ENCODE measurements at regions not wholly inside any gene's neighbourhood (a gene's known extent, or its start where the extent isn't known, plus 50 kb on each side); places are given as distances from the start of the nearest gene placed in this dataset.
"Not testable (repeated sequence)": the region's sequence is repeated elsewhere in the genome, so short reads cannot be mapped to it uniquely, and the experiment has no call there.

DNA sequence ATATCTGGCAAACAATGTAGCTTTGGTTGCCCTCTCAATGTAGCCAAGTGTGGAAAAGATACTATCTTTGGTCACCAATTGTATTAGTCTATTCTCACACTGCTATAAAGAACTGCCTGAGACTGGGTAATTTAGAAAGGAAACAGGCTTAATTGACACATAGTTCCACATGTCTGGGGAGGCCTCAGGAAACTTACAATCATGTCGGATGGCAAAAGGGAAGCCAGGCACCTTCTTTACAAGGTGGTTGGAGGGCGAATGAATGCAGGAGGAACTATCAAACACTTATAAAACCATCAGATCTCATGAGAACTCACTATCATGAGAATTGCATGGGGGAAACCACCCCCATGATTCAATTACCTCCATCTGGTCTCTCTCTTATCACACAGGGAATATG is 133.1 kb upstream of the TBCA start:
- Histone ChIP-seq H3K27me3 (ENCODE audit: control insufficient read depth in 1 of 2, insufficient read depth in 2 of 2, low read length in 2 of 2) (no peaks in the 10 kb centered on the region), H3K4me3 (ENCODE audit: low read length in 2 of 2) (no peak overlapping the region), H3K9ac (ENCODE audit: low read length in 2 of 2) (no peak overlapping the region), H3K9me3 (ENCODE audit: control insufficient read depth in 2 of 2, low read length in 2 of 2) (peaks cover 0 to 1% of the 10 kb centered on the region in 2 donors), H3K27ac (ENCODE audit: low read length) (no peak overlapping the region), H3K36me3 (ENCODE audit: control insufficient read depth in 2 of 2, insufficient read depth in 2 of 2, low read length in 2 of 2) (no peaks in the 10 kb centered on the region), H3K4me1 (ENCODE audit: control insufficient read depth, insufficient read depth, low read length) (no peaks in the 10 kb centered on the region)

DNA sequence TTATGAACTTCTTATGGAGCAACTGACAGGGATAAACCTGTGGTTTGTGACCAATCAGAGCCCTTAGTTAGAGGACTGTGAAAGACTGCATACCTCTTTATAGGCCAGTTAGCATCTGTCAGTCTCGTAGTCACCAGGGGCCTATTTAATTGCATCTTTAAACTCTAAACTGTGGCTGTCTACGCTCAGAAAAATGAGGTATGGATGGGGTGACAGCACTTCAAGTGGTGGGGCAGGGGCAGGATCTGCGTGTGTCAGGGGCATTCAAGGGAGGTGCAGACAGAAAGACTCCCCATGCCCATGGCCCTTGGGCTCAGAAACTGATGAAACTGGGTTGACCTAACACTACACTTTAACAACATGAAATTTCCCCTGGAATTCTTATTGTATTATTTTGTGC is 132.6 kb upstream of the TBCA start:
- no peak overlapping the region for H3K9ac ChIP-seq (ENCODE audit: low read length in 2 of 2)
- H3K36me3 ChIP-seq (ENCODE audit: control insufficient read depth in 2 of 2, insufficient read depth in 2 of 2, low read length in 2 of 2) = no peaks in the 10 kb centered on the region
- H3K27ac ChIP-seq (ENCODE audit: low read length) = no peak overlapping the region
- no peak overlapping the region for H3K4me3 ChIP-seq (ENCODE audit: low read length in 2 of 2)
- no peaks in the 10 kb centered on the region for H3K27me3 ChIP-seq (ENCODE audit: control insufficient read depth in 1 of 2, insufficient read depth in 2 of 2, low read length in 2 of 2)
- no peaks in the 10 kb centered on the region for H3K4me1 ChIP-seq (ENCODE audit: control insufficient read depth, insufficient read depth, low read length)
- no peaks in the 10 kb centered on the region for H3K9me3 ChIP-seq (ENCODE audit: control insufficient read depth in 2 of 2, low read length in 2 of 2)

DNA sequence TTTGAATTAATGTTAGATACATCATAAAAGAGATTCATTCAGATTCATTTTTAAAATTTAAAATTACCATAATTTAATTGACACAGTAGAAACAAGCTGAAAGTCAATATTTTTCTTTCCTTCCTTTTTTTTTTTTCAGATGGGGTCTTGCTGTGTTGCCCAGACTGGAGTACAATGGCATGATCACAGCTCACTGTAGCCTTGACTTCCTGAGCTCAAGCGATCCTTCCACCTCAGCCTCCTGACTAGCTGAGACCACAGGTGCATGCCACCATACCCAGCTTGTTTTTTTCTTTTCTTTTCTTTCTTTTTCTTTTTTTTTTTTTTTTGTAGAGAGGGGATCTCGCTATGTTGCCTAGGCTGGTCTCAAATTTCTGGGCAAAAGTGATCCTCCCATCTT is 131.6 kb upstream of the TBCA start:
- no peaks in the 10 kb centered on the region for H3K4me1 ChIP-seq (ENCODE audit: control insufficient read depth, insufficient read depth, low read length)
- no peaks in the 10 kb centered on the region for H3K36me3 ChIP-seq (ENCODE audit: control insufficient read depth in 2 of 2, insufficient read depth in 2 of 2, low read length in 2 of 2)
- H3K27me3 ChIP-seq (ENCODE audit: control insufficient read depth in 1 of 2, insufficient read depth in 2 of 2, low read length in 2 of 2) = no peaks in the 10 kb centered on the region
- no peak overlapping the region for H3K4me3 ChIP-seq (ENCODE audit: low read length in 2 of 2)
- H3K27ac ChIP-seq (ENCODE audit: low read length) = no peak overlapping the region
- H3K9me3 ChIP-seq (ENCODE audit: control insufficient read depth in 2 of 2, low read length in 2 of 2) = no peaks in the 10 kb centered on the region
- no peak overlapping the region for H3K9ac ChIP-seq (ENCODE audit: low read length in 2 of 2)

DNA sequence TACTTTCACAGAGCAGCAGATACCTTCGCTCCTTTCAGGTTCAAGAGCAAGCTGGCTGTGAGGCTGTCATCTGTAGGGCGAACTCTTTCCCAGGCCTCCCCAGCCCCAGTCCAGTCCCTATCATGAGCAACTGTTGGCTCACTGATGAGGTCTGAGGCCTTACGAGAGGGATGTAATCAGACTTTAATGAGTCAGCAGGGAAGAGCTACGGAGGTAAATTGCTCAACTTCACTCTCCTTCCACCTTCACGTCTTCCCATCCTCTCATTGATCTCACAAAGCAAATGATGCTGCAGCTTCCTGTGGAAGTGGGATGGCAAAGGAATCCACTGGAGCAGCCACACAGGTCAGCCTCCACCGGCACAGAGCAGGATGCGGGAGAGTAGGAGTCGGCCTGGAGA is 130.7 kb upstream of the TBCA start:
- Histone ChIP-seq H3K27me3 (ENCODE audit: control insufficient read depth in 1 of 2, insufficient read depth in 2 of 2, low read length in 2 of 2) (no peaks in the 10 kb centered on the region), H3K4me1 (ENCODE audit: control insufficient read depth, insufficient read depth, low read length) (no peaks in the 10 kb centered on the region), H3K36me3 (ENCODE audit: control insufficient read depth in 2 of 2, insufficient read depth in 2 of 2, low read length in 2 of 2) (no peaks in the 10 kb centered on the region), H3K9ac (ENCODE audit: low read length in 2 of 2) (no peak overlapping the region), H3K4me3 (ENCODE audit: low read length in 2 of 2) (no peak overlapping the region), H3K27ac (ENCODE audit: low read length) (no peak overlapping the region), H3K9me3 (ENCODE audit: control insufficient read depth in 2 of 2, low read length in 2 of 2) (no peaks in the 10 kb centered on the region)

DNA sequence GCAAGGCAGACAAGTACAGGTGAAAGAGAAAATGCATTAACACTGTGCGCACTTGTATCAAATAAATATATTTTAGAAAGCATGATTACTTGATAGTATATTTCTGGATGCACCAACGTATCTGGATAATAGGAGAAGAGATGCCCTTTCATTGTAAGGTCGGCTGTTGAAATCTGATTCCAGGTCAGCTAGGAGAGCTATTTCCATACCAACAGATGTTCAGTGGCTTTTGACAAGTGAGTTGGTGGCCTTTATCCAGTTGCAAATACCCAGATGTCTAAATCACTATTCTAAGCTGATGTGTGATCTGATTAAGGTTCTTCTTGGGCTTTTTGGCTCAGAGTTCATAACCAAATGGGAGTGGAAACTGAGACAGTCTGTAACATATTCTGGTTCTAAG is 128.2 kb upstream of the TBCA start:
- Histone ChIP-seq H3K4me3 (ENCODE audit: low read length in 2 of 2) (no peak overlapping the region), H3K9ac (ENCODE audit: low read length in 2 of 2) (no peak overlapping the region), H3K4me1 (ENCODE audit: control insufficient read depth, insufficient read depth, low read length) (no peaks in the 10 kb centered on the region), H3K9me3 (ENCODE audit: control insufficient read depth in 2 of 2, low read length in 2 of 2) (no peaks in the 10 kb centered on the region), H3K27ac (ENCODE audit: low read length) (no peak overlapping the region), H3K36me3 (ENCODE audit: control insufficient read depth in 2 of 2, insufficient read depth in 2 of 2, low read length in 2 of 2) (no peaks in the 10 kb centered on the region), H3K27me3 (ENCODE audit: control insufficient read depth in 1 of 2, insufficient read depth in 2 of 2, low read length in 2 of 2) (no peaks in the 10 kb centered on the region)

DNA sequence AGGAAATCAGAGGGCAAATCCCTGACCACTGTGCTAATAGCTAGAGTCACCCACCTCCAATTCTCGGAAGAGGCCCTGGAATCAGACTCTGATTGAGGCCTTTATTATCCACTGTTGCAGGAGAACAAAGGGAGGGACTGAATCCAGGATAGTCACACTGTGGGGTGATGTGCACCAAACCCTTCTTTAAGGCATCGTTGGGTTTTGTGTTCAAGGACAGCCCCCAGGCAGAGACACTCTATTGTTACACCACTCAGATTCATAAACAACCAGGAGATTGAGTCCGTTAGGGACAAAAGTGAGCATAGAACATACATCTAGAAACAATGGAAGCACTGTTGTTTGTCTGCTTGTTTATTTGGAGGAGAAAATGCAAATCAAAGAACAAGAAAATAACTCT is 124.6 kb upstream of the TBCA start:
- H3K36me3 ChIP-seq (ENCODE audit: control insufficient read depth in 2 of 2, insufficient read depth in 2 of 2, low read length in 2 of 2) = no peaks in the 10 kb centered on the region
- H3K4me1 ChIP-seq (ENCODE audit: control insufficient read depth, insufficient read depth, low read length) = no peaks in the 10 kb centered on the region
- H3K9ac ChIP-seq (ENCODE audit: low read length in 2 of 2) = no peak overlapping the region
- H3K9me3 ChIP-seq (ENCODE audit: control insufficient read depth in 2 of 2, low read length in 2 of 2) = no peaks in the 10 kb centered on the region
- no peak overlapping the region for H3K4me3 ChIP-seq (ENCODE audit: low read length in 2 of 2)
- no peaks in the 10 kb centered on the region for H3K27me3 ChIP-seq (ENCODE audit: control insufficient read depth in 1 of 2, insufficient read depth in 2 of 2, low read length in 2 of 2)
- H3K27ac ChIP-seq (ENCODE audit: low read length) = no peak overlapping the region

DNA sequence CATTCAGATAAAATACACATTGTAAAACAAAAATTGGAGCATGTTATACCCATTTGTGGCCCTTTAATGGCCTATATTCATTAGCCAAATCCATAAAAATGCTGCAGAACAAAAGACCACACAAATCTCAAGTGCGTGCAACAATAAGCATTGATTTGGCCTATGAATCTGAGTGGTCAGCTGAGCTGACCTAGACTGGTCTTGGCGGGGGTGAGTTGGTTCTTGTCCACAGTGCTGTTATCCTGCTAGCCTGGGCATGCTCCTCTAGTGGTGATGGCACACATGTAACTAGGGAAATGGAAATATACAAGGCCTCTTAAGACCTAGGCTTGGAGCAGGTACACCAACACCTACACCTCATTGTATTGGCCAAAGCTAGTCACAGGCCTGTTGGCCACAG is 122.2 kb upstream of the TBCA start:
- Histone ChIP-seq H3K9me3 (ENCODE audit: control insufficient read depth in 2 of 2, low read length in 2 of 2) (no peaks in the 10 kb centered on the region), H3K4me1 (ENCODE audit: control insufficient read depth, insufficient read depth, low read length) (no peaks in the 10 kb centered on the region), H3K4me3 (ENCODE audit: low read length in 2 of 2) (no peak overlapping the region), H3K9ac (ENCODE audit: low read length in 2 of 2) (no peak overlapping the region), H3K36me3 (ENCODE audit: control insufficient read depth in 2 of 2, insufficient read depth in 2 of 2, low read length in 2 of 2) (no peaks in the 10 kb centered on the region), H3K27ac (ENCODE audit: low read length) (no peak overlapping the region), H3K27me3 (ENCODE audit: control insufficient read depth in 1 of 2, insufficient read depth in 2 of 2, low read length in 2 of 2) (no peaks in the 10 kb centered on the region)

DNA sequence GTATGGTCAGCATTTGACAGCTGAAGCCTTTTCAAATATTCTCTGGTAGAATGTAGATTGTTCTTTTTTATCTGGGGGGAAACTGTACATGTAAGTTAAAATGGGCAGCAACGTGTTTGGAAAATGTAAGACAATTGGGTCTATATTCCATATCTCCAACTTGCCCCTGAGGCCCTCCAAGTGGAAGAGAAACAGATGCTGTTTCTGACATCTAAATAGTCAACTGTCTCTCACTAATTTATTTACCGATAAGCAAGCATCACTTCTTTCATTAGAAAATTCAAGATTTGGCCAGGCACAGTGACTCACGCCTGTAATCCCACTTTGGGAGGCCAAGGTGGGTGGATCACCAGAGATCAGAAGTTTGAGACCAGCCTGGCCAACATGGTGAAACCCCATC is 120.2 kb upstream of the TBCA start:
- no peak overlapping the region for H3K4me3 ChIP-seq (ENCODE audit: low read length in 2 of 2)

DNA sequence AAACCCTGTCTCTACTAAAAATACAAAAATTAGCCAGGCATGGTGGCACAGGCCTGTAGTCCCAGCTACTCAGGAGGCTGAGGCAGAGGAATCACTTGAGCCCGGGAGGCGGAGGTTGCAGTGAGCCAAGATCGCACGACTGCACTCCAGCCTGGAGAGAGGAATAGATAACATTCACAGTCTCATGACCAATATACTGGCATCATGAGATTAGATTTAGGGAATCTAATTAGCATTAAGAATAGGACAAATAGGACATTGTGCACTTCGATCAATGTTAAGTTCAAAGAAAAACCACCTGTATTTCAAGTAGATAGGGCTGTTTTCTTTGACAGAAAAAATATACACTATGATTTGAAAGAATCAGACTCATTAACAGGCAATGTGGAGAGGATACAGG is 118.0 kb upstream of the TBCA start:
- H3K27ac ChIP-seq (ENCODE audit: low read length); H3K4me1 ChIP-seq (ENCODE audit: control insufficient read depth, insufficient read depth, low read length); H3K27me3 ChIP-seq (ENCODE audit: control insufficient read depth in 1 of 2, insufficient read depth in 2 of 2, low read length in 2 of 2); H3K9ac ChIP-seq (ENCODE audit: low read length in 2 of 2); H3K4me3 ChIP-seq (ENCODE audit: low read length in 2 of 2); H3K36me3 ChIP-seq (ENCODE audit: control insufficient read depth in 2 of 2, insufficient read depth in 2 of 2, low read length in 2 of 2); H3K9me3 ChIP-seq (ENCODE audit: control insufficient read depth in 2 of 2, low read length in 2 of 2): not testable (repeated sequence)

More for the DNA sequence above, 120.2 kb upstream of the TBCA start:
- no peaks in the 10 kb centered on the region for H3K36me3 ChIP-seq (ENCODE audit: control insufficient read depth in 2 of 2, insufficient read depth in 2 of 2, low read length in 2 of 2)
- H3K9me3 ChIP-seq (ENCODE audit: control insufficient read depth in 2 of 2, low read length in 2 of 2) = no peaks in the 10 kb centered on the region
- H3K4me1 ChIP-seq (ENCODE audit: control insufficient read depth, insufficient read depth, low read length) = no peaks in the 10 kb centered on the region
- no peaks in the 10 kb centered on the region for H3K27me3 ChIP-seq (ENCODE audit: control insufficient read depth in 1 of 2, insufficient read depth in 2 of 2, low read length in 2 of 2)
- H3K27ac ChIP-seq (ENCODE audit: low read length) = no peak overlapping the region
- no peak overlapping the region for H3K9ac ChIP-seq (ENCODE audit: low read length in 2 of 2)

DNA sequence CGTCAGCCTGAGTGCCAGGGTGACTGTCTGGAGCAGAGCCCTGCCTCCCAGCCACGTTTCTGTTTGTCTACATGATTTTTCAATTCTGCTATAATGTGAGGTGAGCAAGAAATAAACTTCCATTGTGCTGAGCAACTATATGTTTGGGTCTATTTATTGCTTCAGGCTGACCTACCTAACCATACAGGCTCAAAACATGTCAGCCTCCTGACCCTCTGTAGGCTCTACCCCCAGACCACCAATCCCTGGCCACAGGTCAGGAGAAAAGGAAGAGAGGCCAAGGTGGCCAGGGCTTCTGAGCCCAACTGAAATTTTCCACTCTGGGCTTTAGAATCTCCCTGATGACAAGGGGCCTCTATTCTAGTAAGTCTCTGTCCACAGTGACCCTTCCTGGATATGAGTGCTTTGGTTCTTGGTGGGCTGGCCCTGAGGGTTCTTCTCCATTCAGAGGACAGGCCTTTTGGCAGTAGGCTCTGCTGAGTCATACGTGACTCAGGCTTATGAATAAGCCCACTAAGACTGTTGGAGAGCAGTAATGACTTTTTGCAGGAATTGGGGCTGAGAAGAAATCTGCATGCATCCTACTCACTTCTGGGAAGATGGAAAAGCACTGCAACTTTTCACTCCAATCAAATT is 117.2 kb upstream of the TBCA start:
- no peak overlapping the region for H3K4me3 ChIP-seq (ENCODE audit: low read length in 2 of 2)
- H3K9me3 ChIP-seq (ENCODE audit: control insufficient read depth in 2 of 2, low read length in 2 of 2) = no peaks in the 10 kb centered on the region
- H3K9ac ChIP-seq (ENCODE audit: low read length in 2 of 2) = no peak overlapping the region
- no peaks in the 10 kb centered on the region for H3K27me3 ChIP-seq (ENCODE audit: control insufficient read depth in 1 of 2, insufficient read depth in 2 of 2, low read length in 2 of 2)
- no peaks in the 10 kb centered on the region for H3K4me1 ChIP-seq (ENCODE audit: control insufficient read depth, insufficient read depth, low read length)
- H3K36me3 ChIP-seq (ENCODE audit: control insufficient read depth in 2 of 2, insufficient read depth in 2 of 2, low read length in 2 of 2) = no peaks in the 10 kb centered on the region
- H3K27ac ChIP-seq (ENCODE audit: low read length) = no peak overlapping the region

DNA sequence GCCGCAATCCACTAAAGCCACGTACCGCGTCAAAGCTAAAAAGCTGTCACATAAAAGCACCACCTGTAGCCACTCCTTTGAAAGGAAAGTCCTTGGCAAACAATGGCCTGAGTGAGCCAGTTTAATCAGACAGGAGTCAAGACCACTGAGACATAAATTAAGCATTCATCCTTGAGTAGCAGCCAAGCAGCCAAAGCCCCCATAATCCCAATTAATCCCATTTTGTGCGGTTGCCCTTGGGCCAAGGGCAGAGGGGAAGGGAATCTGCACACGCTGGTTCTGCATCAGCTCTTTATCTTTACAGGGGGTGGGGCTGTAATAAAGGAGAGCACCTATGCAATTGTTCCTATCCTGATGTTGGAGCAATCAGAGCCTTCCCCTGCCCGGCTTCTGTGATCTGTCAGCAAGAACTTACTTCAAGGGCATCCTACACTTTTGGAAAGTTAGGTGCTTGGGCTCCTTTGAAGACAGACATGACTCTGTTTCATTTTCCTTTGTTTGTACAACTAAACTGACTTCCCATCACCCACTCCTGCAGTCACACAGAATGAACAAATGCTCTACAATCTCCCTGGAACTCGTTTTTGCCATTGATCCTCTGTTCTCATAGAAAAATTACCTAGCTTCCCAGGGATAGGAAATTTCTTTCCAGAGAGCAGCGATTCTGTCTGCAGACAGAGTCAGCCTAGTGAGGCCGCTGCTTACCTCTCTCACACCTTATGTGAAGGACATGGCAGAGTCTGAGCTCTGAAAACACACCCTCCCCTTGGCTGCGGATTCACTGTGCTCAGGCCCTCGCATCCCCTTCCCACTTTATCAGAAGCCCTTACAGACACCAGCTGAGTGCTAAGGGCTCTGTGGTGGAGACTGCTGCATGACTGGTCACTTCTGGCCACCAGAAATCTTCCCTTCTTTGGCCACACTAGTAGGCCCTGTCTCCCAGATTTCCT is 116.2 kb upstream of the TBCA start:
- H3K27ac ChIP-seq (ENCODE audit: low read length) = no peak overlapping the region
- no peaks in the 10 kb centered on the region for H3K36me3 ChIP-seq (ENCODE audit: control insufficient read depth in 2 of 2, insufficient read depth in 2 of 2, low read length in 2 of 2)
- H3K9ac ChIP-seq (ENCODE audit: low read length in 2 of 2) = no peak overlapping the region
- H3K9me3 ChIP-seq (ENCODE audit: control insufficient read depth in 2 of 2, low read length in 2 of 2) = no peaks in the 10 kb centered on the region
- H3K27me3 ChIP-seq (ENCODE audit: control insufficient read depth in 1 of 2, insufficient read depth in 2 of 2, low read length in 2 of 2) = no peaks in the 10 kb centered on the region
- no peaks in the 10 kb centered on the region for H3K4me1 ChIP-seq (ENCODE audit: control insufficient read depth, insufficient read depth, low read length)
- H3K4me3 ChIP-seq (ENCODE audit: low read length in 2 of 2) = no peak overlapping the region
